ENCODE measurements at regions not wholly inside any gene's neighbourhood (a gene's known extent, or its start where the extent isn't known, plus 50 kb on each side); places are given as distances from the start of the nearest gene placed in this dataset.

DNA sequence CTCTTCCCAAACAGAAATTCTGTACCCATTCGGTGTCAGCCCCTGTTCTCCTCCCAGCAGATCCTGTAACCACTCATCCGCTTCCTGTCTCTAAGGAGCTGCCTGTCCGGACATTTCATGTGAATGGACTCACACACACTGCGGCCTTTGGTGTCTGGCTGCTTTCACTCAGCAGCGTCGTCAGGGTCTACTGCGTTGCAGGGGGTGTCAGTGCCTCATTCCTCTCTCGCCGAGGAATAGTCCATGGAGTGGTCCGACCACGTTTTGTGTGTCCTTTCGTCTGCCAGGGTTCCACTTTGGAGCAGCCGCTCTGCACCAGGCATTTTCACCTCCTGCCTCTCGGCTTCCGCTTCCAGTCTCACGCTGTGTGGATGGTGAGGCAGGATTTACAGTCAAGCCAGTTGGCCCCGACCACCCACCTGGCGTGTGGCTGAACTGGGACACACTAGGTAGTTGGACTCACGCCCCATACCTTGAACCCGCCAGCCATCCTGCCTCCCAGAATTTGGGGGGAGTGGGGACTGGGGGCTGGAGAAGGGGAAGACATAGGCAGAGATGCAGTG lies 188.2 kb upstream of the CIBAR2 start:
- no peak for TF ChIP-seq MXI1 (conservative IDR thresholded peaks at IDR 0.05; ENCODE audit: poor library complexity, severe bottlenecking)
- TF ChIP-seq, protein P1, sequence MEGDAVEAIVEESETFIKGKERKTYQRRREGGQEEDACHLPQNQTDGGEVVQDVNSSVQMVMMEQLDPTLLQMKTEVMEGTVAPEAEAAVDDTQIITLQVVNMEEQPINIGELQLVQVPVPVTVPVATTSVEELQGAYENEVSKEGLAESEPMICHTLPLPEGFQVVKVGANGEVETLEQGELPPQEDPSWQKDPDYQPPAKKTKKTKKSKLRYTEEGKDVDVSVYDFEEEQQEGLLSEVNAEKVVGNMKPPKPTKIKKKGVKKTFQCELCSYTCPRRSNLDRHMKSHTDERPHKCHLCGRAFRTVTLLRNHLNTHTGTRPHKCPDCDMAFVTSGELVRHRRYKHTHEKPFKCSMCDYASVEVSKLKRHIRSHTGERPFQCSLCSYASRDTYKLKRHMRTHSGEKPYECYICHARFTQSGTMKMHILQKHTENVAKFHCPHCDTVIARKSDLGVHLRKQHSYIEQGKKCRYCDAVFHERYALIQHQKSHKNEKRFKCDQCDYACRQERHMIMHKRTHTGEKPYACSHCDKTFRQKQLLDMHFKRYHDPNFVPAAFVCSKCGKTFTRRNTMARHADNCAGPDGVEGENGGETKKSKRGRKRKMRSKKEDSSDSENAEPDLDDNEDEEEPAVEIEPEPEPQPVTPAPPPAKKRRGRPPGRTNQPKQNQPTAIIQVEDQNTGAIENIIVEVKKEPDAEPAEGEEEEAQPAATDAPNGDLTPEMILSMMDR (IDR thresholded peaks at IDR 0.05; ENCODE audit: poor library complexity, severe bottlenecking): no peak
- TF ChIP-seq, protein P2, sequence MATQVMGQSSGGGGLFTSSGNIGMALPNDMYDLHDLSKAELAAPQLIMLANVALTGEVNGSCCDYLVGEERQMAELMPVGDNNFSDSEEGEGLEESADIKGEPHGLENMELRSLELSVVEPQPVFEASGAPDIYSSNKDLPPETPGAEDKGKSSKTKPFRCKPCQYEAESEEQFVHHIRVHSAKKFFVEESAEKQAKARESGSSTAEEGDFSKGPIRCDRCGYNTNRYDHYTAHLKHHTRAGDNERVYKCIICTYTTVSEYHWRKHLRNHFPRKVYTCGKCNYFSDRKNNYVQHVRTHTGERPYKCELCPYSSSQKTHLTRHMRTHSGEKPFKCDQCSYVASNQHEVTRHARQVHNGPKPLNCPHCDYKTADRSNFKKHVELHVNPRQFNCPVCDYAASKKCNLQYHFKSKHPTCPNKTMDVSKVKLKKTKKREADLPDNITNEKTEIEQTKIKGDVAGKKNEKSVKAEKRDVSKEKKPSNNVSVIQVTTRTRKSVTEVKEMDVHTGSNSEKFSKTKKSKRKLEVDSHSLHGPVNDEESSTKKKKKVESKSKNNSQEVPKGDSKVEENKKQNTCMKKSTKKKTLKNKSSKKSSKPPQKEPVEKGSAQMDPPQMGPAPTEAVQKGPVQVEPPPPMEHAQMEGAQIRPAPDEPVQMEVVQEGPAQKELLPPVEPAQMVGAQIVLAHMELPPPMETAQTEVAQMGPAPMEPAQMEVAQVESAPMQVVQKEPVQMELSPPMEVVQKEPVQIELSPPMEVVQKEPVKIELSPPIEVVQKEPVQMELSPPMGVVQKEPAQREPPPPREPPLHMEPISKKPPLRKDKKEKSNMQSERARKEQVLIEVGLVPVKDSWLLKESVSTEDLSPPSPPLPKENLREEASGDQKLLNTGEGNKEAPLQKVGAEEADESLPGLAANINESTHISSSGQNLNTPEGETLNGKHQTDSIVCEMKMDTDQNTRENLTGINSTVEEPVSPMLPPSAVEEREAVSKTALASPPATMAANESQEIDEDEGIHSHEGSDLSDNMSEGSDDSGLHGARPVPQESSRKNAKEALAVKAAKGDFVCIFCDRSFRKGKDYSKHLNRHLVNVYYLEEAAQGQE (IDR thresholded peaks at IDR 0.05; ENCODE audit: borderline replicate concordance): no peak
